SU-DHL-6 (cell line): ENCODE measurements at regions not wholly inside any gene's neighbourhood (a gene's known extent, or its start where the extent isn't known, plus 50 kb on each side); places are given as distances from the start of the nearest gene placed in this dataset.
"Not testable (repeated sequence)": the region's sequence is repeated elsewhere in the genome, so short reads cannot be mapped to it uniquely, and the experiment has no call there.

ENCODE experiments used
- H2AFZ ChIP-seq: fragments of 200-600 bp; sonication (generic); 2 replicates; pipeline ENCODE4 v1.6.1; 2014; ENCODE audit warnings: low read depth, mild to moderate bottlenecking, moderate library complexity, mixed read lengths, antibody characterized with exemption, low read length; ENCODE audit not compliant: severe bottlenecking
- H3F3A ChIP-seq: fragments of 200-600 bp; shearing (Covaris generic); 2 replicates; pipeline ENCODE4 v1.6.0; 2016; ENCODE audit warnings: antibody characterized with exemption, mild to moderate bottlenecking; ENCODE audit not compliant: insufficient read depth
- H3K27ac ChIP-seq: fragments of 200-600 bp; sonication (generic); 2 replicates; pipeline ENCODE4 v1.5.1; 2016; ENCODE audit warnings: low read depth, mild to moderate bottlenecking, low read length, moderate library complexity, mixed read lengths
- H3K27me3 ChIP-seq: fragments of 200-600 bp; sonication (generic), shearing (Covaris generic); 2 replicates; pipeline ENCODE4 v1.6.0; 2014; ENCODE audit warnings: mild to moderate bottlenecking, low read length
- H3K36me3 ChIP-seq: fragments of 200-600 bp; sonication (generic); 2 replicates; pipeline ENCODE4 v1.6.1; 2014; ENCODE audit warnings: mild to moderate bottlenecking, low read length, mixed read lengths
- H3K4me2 ChIP-seq: fragments of 300-600, 200-600 bp; shearing (Covaris generic), sonication (generic); 2 replicates; pipeline ENCODE4 v1.6.0; 2014; ENCODE audit warnings: low read length, low read depth, mild to moderate bottlenecking; ENCODE audit not compliant: poor library complexity, severe bottlenecking
- H3K4me3 ChIP-seq: fragments of 200-600 bp; sonication (generic); 2 replicates; pipeline ENCODE4 v1.5.1; 2014; ENCODE audit warnings: antibody characterized with exemption, low read length, mild to moderate bottlenecking, mixed read lengths; ENCODE audit not compliant: insufficient read depth, poor library complexity, severe bottlenecking
- H3K79me2 ChIP-seq: fragments of 200-600 bp; sonication (generic); 2 replicates; pipeline ENCODE4 v1.6.1; 2014; ENCODE audit warnings: mild to moderate bottlenecking, low read length, moderate library complexity; ENCODE audit not compliant: insufficient read depth
- H3K9ac ChIP-seq: fragments of 200-600 bp; sonication (generic); 2 replicates; pipeline ENCODE4 v1.7.0; 2014; ENCODE audit warnings: mild to moderate bottlenecking, low read length
- H3K9me2 ChIP-seq: fragments of 200-600 bp; sonication (generic); replicated peaks from 2 replicates; pipeline ENCODE4 v1.6.1; 2014; ENCODE audit warnings: low read length; ENCODE audit not compliant: insufficient read depth
- H3K9me3 ChIP-seq: fragments of 200-600 bp; sonication (generic); 2 replicates; pipeline ENCODE4 v1.6.1; 2014; ENCODE audit warnings: low read length, mixed read lengths; ENCODE audit not compliant: insufficient read depth
- H4K20me1 ChIP-seq: fragments of 200-600 bp; sonication (generic); 2 replicates; pipeline ENCODE4 v1.6.1; 2014; ENCODE audit warnings: low read depth, mild to moderate bottlenecking, antibody characterized with exemption, low read length, moderate library complexity, mixed read lengths
- CTCF ChIP-seq: fragments of 200-600 bp; sonication (generic); IDR thresholded peaks from one replicate; pipeline ENCODE4 v1.5.1; 2017; ENCODE audit warnings: antibody characterized with exemption, mild to moderate bottlenecking, low read length, moderate library complexity; ENCODE audit not compliant: insufficient read depth, poor library complexity, severe bottlenecking
- EZH2phosphoT487 ChIP-seq: fragments of 200-600 bp; sonication (generic), shearing (Covaris generic); conservative IDR thresholded peaks from 2 replicates; pipeline ENCODE4 v1.6.1; 2018; ENCODE audit warnings: mild to moderate bottlenecking, antibody characterized with exemption, low read length, moderate library complexity, mixed read lengths

- Histone ChIP-seq H3K4me2 (no peak overlapping the region), H3K27me3 (no peaks in the 10 kb centered on the region), H4K20me1 (no peaks in the 10 kb centered on the region), H3K9me3 (peaks cover 7% of the 10 kb centered on the region; the same call in 1 of the 2 replicates), H3F3A (no peaks in the 10 kb centered on the region), H3K79me2 (no peaks in the 10 kb centered on the region), H3K27ac (no peak overlapping the region), H3K36me3 (no peaks in the 10 kb centered on the region), H3K4me3 (no peak overlapping the region), H3K9me2 (no peaks in the 10 kb centered on the region), H3K9ac (no peak overlapping the region), H2AFZ (no peak overlapping the region)
- TF ChIP-seq EZH2phosphoT487, result no peak
Measured at GRCh38 chr16:9014389-9014788, 50.7 kb upstream of the USP7 start.

GRCh38 chr16:9015489-9015888 lies 51.8 kb upstream of the USP7 start:
- Histone ChIP-seq H3K36me3 (no peaks in the 10 kb centered on the region), H3F3A (no peaks in the 10 kb centered on the region), H3K9ac (no peak overlapping the region), H4K20me1 (no peaks in the 10 kb centered on the region), H3K79me2 (no peaks in the 10 kb centered on the region), H3K9me3 (peaks cover 7% of the 10 kb centered on the region; the same call in 1 of the 2 replicates), H3K27me3 (no peaks in the 10 kb centered on the region), H2AFZ (no peak overlapping the region), H3K27ac (no peak overlapping the region), H3K9me2 (no peaks in the 10 kb centered on the region), H3K4me3 (no peak overlapping the region), H3K4me2 (no peak overlapping the region)
- TF ChIP-seq CTCF (no peak), EZH2phosphoT487 (no peak)

- not testable (repeated sequence) for H3F3A ChIP-seq, H4K20me1 ChIP-seq, H3K36me3 ChIP-seq, H3K27me3 ChIP-seq, H2AFZ ChIP-seq, H3K79me2 ChIP-seq, H3K4me3 ChIP-seq, H3K9ac ChIP-seq, H3K4me2 ChIP-seq, H3K9me2 ChIP-seq, H3K27ac ChIP-seq, H3K9me3 ChIP-seq
Measured at GRCh38 chr16:9016005-9016404, 52.3 kb upstream of the USP7 start.

GRCh38 chr16:9016824-9017223 lies 53.1 kb upstream of the USP7 start:
- Histone ChIP-seq H3K9ac (no peak overlapping the region), H3K79me2 (no peaks in the 10 kb centered on the region), H4K20me1 (no peaks in the 10 kb centered on the region), H3K4me3 (no peak overlapping the region), H3K9me2 (no peaks in the 10 kb centered on the region), H3K36me3 (no peaks in the 10 kb centered on the region), H3K4me2 (no peak overlapping the region), H3K9me3 (peaks cover 7% of the 10 kb centered on the region; the same call in 1 of the 2 replicates), H3K27me3 (no peaks in the 10 kb centered on the region), H3K27ac (no peak overlapping the region), H2AFZ (no peak overlapping the region), H3F3A (no peaks in the 10 kb centered on the region)
- TF ChIP-seq CTCF (no peak), EZH2phosphoT487 (no peak)
